SK-N-MC (cell line): ENCODE measurements at regions not wholly inside any gene's neighbourhood (a gene's known extent, or its start where the extent isn't known, plus 50 kb on each side); places are given as distances from the start of the nearest gene placed in this dataset.

Experiments
- DNase-seq: peaks from one replicate; pipeline ENCODE4 v3.0.0-alpha.2; 2011; ENCODE audit warnings: low read depth, low spot score
- H3K27ac ChIP-seq: fragments of 200-600 bp; sonication (generic); 2 replicates; pipeline ENCODE4 v1.5.1; 2016; ENCODE audit warnings: mixed run types
- H3K36me3 ChIP-seq: fragments of 200-600 bp; sonication (generic); 2 replicates; pipeline ENCODE4 v1.6.1; 2017; ENCODE audit warnings: antibody characterized with exemption, low read length, mixed read lengths; ENCODE audit not compliant: insufficient read depth
- H3K4me3 ChIP-seq: fragments of 200-600 bp; sonication (generic); 2 replicates; pipeline ENCODE4 v1.5.1; 2016
- H3K9ac ChIP-seq: fragments of 200-600 bp; sonication (generic); 2 replicates; pipeline ENCODE4 v1.8.0; 2017; ENCODE audit warnings: mixed run types, mixed read lengths; ENCODE audit not compliant: insufficient read length
- H3K9me3 ChIP-seq: fragments of 200-600 bp; sonication (generic); 2 replicates; pipeline ENCODE4 v1.6.1; 2017; ENCODE audit warnings: low read depth, mild to moderate bottlenecking, antibody characterized with exemption, low read length, moderate library complexity, mixed read lengths
- EZH2 ChIP-seq: fragments of 200-600 bp; sonication (generic); IDR thresholded peaks from one replicate; pipeline ENCODE4 v1.6.1; 2017; ENCODE audit warnings: antibody characterized with exemption
- FOXP2 ChIP-seq: optimal IDR thresholded peaks from 2 replicates; pipeline ENCODE3; 2011; ENCODE audit warnings: mild to moderate bottlenecking, moderate library complexity; ENCODE audit not compliant: insufficient read depth; ENCODE audit errors: extremely low read length, control extremely low read depth
- POLR2AphosphoS5 ChIP-seq: IDR thresholded peaks from 2 replicates; pipeline ENCODE4 v1.6.1; 2012; ENCODE audit warnings: mild to moderate bottlenecking, low read depth, low read length, borderline replicate concordance

- TF ChIP-seq POLR2AphosphoS5 (no peak), EZH2 (no peak), FOXP2 (no peak)
- Histone ChIP-seq H3K36me3 (no peaks in the 10 kb centered on the region), H3K27ac (no peak overlapping the region), H3K9ac (no peak overlapping the region), H3K9me3 (no peaks in the 10 kb centered on the region), H3K4me3 (no peak overlapping the region)
- no peak for DNase-seq
Observed at GRCh38 chr15:95829062-95829461, 501.4 kb upstream of the NR2F2 start.

DNA sequence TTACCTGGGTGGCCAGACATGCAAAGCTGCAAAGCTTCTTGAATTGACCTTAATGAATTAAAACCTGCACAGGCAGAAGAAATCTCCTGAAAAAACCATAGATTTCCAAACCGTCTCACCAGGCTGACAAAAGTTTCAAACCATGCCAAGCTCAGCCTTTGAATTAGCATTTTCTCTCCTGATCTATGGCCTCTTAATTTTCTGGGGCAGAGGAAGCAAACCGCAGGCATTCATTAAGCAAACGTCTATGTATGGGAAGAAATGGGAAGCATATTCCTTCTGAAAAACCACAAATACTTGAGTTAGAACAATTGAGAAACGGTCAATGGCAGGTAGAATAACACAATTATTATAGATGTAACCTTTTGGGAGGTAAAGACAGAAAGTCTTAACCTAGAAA is 500.2 kb upstream of the NR2F2 start:
- H3K27ac ChIP-seq, result no peak overlapping the region
- no peaks in the 10 kb centered on the region for H3K9me3 ChIP-seq

DNA sequence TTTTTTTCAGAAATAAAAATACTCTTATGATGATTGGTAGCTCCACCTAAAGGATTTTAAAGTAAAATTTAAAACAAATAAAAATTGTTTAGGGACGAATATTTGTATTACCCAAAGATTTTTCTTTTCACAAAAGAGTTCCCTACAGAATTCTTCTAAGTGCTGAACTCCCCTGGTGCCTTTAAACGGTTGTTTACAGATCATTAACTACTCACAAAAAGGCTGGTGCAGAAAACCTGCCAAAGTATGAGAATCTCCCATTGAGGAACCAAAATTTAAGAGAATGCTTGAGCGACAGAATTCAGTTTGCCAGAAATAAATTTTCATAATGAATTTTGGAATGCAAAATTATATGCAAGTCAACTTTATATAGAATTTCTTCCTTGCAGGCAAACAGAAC is 497.8 kb upstream of the NR2F2 start:
- no peak overlapping the region for H3K27ac ChIP-seq
- no peak overlapping the region for H3K4me3 ChIP-seq
- no peaks in the 10 kb centered on the region for H3K36me3 ChIP-seq
- no peaks in the 10 kb centered on the region for H3K9me3 ChIP-seq
- no peak for DNase-seq
- no peak overlapping the region for H3K9ac ChIP-seq
- TF ChIP-seq EZH2 (no peak), POLR2AphosphoS5 (no peak), FOXP2 (no peak)

More for the DNA sequence above, 500.2 kb upstream of the NR2F2 start:
- Histone ChIP-seq H3K4me3 (no peak overlapping the region), H3K36me3 (no peaks in the 10 kb centered on the region), H3K9ac (no peak overlapping the region)
- DNase-seq, result no peak
- no peak for TF ChIP-seq POLR2AphosphoS5
- TF ChIP-seq FOXP2, result no peak
- TF ChIP-seq EZH2, result no peak

DNA sequence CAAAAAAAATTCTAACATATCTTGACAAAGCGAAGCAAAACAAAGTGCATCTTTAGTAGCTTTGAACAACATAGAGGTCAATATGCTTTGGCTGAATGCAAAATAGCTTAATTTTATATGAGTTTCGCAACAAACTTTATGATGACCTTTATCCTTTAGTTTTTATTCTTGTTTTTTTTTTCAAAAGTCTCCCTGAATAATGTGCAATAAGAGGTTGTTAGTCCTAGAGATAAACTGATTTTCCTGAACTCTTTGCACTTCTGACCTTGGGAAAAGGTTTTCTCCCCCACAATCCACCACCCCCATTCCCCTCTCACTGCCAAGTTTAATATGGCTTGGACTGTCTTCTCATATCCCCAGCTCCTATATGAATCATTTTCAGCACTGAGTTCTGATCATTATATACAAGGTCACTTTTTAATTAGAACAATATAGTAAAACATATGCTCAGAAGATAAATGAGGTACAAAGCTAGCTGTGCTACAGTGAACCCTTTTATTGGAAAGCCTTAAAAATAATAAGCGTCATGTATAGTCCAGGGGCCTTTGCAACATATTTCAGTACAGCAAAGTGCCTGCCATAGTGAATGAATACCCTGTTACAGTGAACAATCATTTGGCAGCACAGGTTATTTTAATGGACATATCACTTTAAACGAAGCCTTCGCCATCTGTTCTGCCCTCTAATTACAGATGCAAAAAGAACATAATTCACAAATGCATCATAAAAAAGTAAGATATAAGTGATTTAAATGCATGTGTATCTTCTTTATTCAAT is 496.3 kb upstream of the NR2F2 start:
- no peak for DNase-seq
- no peaks in the 10 kb centered on the region for H3K9me3 ChIP-seq
- no peak overlapping the region for H3K9ac ChIP-seq
- no peak overlapping the region for H3K27ac ChIP-seq
- H3K36me3 ChIP-seq, result no peaks in the 10 kb centered on the region
- no peak overlapping the region for H3K4me3 ChIP-seq
- TF ChIP-seq FOXP2 (no peak), EZH2 (no peak), POLR2AphosphoS5 (no peak)

DNA sequence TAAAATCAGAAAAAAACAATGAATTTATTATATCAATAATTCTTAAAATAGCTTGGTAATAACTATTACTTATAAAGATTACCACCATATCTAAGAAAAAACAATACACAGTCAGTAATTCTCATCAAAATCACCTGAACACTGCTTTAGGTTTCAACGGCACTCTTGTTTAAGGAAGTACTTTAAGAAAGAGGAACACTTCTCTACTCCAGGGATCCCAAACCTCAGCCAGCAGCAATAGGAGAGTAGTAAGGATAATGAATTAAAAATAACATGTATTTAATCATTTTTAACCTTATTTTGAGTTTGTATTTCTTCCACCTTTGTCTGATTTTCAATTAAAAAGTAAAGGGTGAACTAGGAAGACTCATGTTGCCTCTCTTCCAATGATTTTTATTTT is 494.0 kb upstream of the NR2F2 start:
- H3K27ac ChIP-seq, result no peak overlapping the region

GRCh38 chr15:95837341-95838004 is 493.0 kb upstream of the NR2F2 start:
- no peak overlapping the region for H3K9ac ChIP-seq
- DNase-seq, result no peak

More for the DNA sequence above, 494.0 kb upstream of the NR2F2 start:
- H3K9ac ChIP-seq, result no peak overlapping the region
- no peak overlapping the region for H3K4me3 ChIP-seq
- no peak for DNase-seq
- H3K36me3 ChIP-seq, result no peaks in the 10 kb centered on the region
- no peaks in the 10 kb centered on the region for H3K9me3 ChIP-seq
- TF ChIP-seq FOXP2, result no peak
- no peak for TF ChIP-seq EZH2
- TF ChIP-seq POLR2AphosphoS5, result no peak

DNA sequence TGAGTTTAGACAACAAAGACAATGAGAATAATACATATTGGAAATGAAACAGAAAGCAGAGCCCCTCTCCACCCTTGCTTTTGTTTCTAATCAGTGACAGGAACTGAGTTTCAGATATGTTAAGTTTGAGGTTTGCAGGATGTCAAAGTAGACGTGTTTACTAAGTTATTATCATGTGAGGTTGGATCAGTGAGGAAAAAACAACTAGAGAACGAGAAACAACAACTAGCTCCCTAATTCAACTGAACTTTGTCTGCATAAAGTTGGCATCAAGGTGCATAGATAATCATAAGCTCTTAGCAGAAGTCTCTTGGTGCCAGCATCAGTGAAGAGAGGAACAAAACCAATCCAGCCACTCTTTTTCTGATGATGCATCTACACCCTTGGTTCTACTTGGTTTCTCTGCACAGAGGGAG is 491.1 kb upstream of the NR2F2 start:
- no peak overlapping the region for H3K4me3 ChIP-seq
- TF ChIP-seq FOXP2 (no peak), POLR2AphosphoS5 (no peak), EZH2 (no peak)
- H3K36me3 ChIP-seq, result no peaks in the 10 kb centered on the region
- no peaks in the 10 kb centered on the region for H3K9me3 ChIP-seq
- no peak overlapping the region for H3K9ac ChIP-seq
- DNase-seq, result no peak
- H3K27ac ChIP-seq, result no peak overlapping the region

More at GRCh38 chr15:95837341-95838004, 493.0 kb upstream of the NR2F2 start:
- H3K4me3 ChIP-seq, result no peak overlapping the region
- no peak overlapping the region for H3K27ac ChIP-seq
- TF ChIP-seq FOXP2 (no peak), POLR2AphosphoS5 (no peak), EZH2 (no peak)
- H3K9me3 ChIP-seq, result no peaks in the 10 kb centered on the region
- H3K36me3 ChIP-seq, result no peaks in the 10 kb centered on the region

- no peak for DNase-seq
- TF ChIP-seq POLR2AphosphoS5 (no peak), EZH2 (no peak), FOXP2 (no peak)
- Histone ChIP-seq H3K4me3 (no peak overlapping the region), H3K9ac (no peak overlapping the region), H3K27ac (no peak overlapping the region), H3K36me3 (no peaks in the 10 kb centered on the region), H3K9me3 (no peaks in the 10 kb centered on the region)
Observed at GRCh38 chr15:95840004-95840403, 490.5 kb upstream of the NR2F2 start.
